OCI-LY1 (cell line): ENCODE measurements at regions not wholly inside any gene's neighbourhood (a gene's known extent, or its start where the extent isn't known, plus 50 kb on each side); places are given as distances from the start of the nearest gene placed in this dataset.

Source experiments
- H2AFZ ChIP-seq: fragments of 200-600 bp; sonication (generic), shearing (Covaris generic); 2 replicates; pipeline ENCODE4 v1.6.0; 2014; ENCODE audit warnings: antibody characterized with exemption, mild to moderate bottlenecking, low read length
- H3F3A ChIP-seq: fragments of 200-600 bp; sonication (generic), shearing (Covaris generic); 2 replicates; pipeline ENCODE4 v1.6.0; 2014; ENCODE audit warnings: mild to moderate bottlenecking, antibody characterized with exemption, low read length, moderate library complexity; ENCODE audit not compliant: insufficient read depth
- H3K27ac ChIP-seq: fragments of 200-600 bp; sonication (generic); 2 replicates; pipeline ENCODE4 v1.5.1; 2014; ENCODE audit warnings: low read length, mixed run types, mild to moderate bottlenecking, low read depth; ENCODE audit not compliant: poor library complexity, severe bottlenecking
- H3K27me3 ChIP-seq: fragments of 200-600 bp; sonication (generic); 2 replicates; pipeline ENCODE4 v1.6.0; 2014; ENCODE audit warnings: antibody characterized with exemption, mild to moderate bottlenecking, low read length, moderate library complexity; ENCODE audit not compliant: insufficient read depth
- H3K36me3 ChIP-seq: fragments of 200-600 bp; sonication (generic); 2 replicates; pipeline ENCODE4 v1.6.1; 2014; ENCODE audit warnings: mild to moderate bottlenecking, antibody characterized with exemption, low read length, moderate library complexity, mixed read lengths; ENCODE audit not compliant: insufficient read depth
- H3K4me1 ChIP-seq: fragments of 200-600 bp; sonication (generic); 2 replicates; pipeline ENCODE4 v1.5.1; 2014; ENCODE audit warnings: mild to moderate bottlenecking, low read length, moderate library complexity; ENCODE audit not compliant: insufficient read depth, severe bottlenecking
- H3K4me2 ChIP-seq: fragments of 200-600 bp; sonication (generic), shearing (Covaris generic); 2 replicates; pipeline ENCODE4 v1.6.1; 2014; ENCODE audit warnings: low read length
- H3K4me3 ChIP-seq: fragments of 200-600 bp; sonication (generic); 2 replicates; pipeline ENCODE4 v1.5.1; 2014; ENCODE audit warnings: low read length, low read depth, mild to moderate bottlenecking, mixed read lengths; ENCODE audit not compliant: poor library complexity, severe bottlenecking
- H3K79me2 ChIP-seq: fragments of 200-600 bp; shearing (Covaris generic); 2 replicates; pipeline ENCODE4 v1.6.1; 2016; ENCODE audit warnings: mixed run types, low read length, mixed read lengths; ENCODE audit not compliant: insufficient read depth
- H3K9ac ChIP-seq: fragments of 200-600 bp; sonication (generic), shearing (Covaris generic); 2 replicates; pipeline ENCODE4 v1.6.1; 2014; ENCODE audit warnings: mild to moderate bottlenecking, low read length, mixed read lengths
- H3K9me2 ChIP-seq: fragments of 200-600 bp; sonication (generic), shearing (Covaris generic); 2 replicates; pipeline ENCODE4 v1.6.1; 2014; ENCODE audit warnings: low read depth, mild to moderate bottlenecking, low read length, mixed read lengths
- H3K9me3 ChIP-seq: fragments of 200-600 bp; shearing (Covaris generic); 2 replicates; pipeline ENCODE4 v1.6.1; 2014; ENCODE audit warnings: low read length, mixed read lengths
- H4K20me1 ChIP-seq: fragments of 200-600 bp; sonication (generic), shearing (Covaris generic); 2 replicates; pipeline ENCODE4 v1.6.0; 2016; ENCODE audit warnings: mild to moderate bottlenecking, low read length; ENCODE audit not compliant: insufficient read depth
- EZH2 ChIP-seq: fragments of 200-600 bp; sonication (generic), shearing (Covaris generic); IDR thresholded peaks from 2 replicates; pipeline ENCODE4 v1.8.0; 2017; ENCODE audit warnings: borderline replicate concordance, mixed run types, mild to moderate bottlenecking, antibody characterized with exemption, low read length, moderate library complexity, mixed read lengths
- TF ChIP-seq, protein P1 (sequence below): fragments of 200-600 bp; sonication (generic), shearing (Covaris generic); IDR thresholded peaks from 2 replicates; pipeline ENCODE4 v1.5.1; 2017; ENCODE audit warnings: mild to moderate bottlenecking, antibody characterized with exemption, low read length, moderate library complexity, mixed read lengths

DNA sequence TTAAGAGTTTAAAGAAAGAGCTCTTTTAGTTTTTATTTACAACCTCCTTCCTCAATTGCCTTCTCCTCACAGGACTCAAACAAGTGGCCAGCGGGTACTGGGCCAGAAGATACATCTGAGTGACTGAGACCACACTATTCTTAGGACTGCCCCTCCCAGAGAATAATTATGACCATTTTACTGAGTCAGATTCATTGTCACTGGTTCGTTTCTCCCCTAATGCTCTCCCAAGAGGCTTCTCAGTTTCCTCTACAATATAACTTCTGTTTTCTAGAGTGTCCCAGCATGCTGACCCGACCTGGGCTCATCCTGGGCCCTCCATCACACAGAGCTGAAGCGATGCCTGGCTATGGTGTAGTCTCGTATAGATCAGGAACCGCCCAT, 279.9 kb downstream of the CD83 start:
- H2AFZ ChIP-seq: no peak overlapping the region
- no peaks in the 10 kb centered on the region for H3K79me2 ChIP-seq
- H3K27ac ChIP-seq: no peak overlapping the region
- no peak overlapping the region for H3K9ac ChIP-seq
- H3K27me3 ChIP-seq: no peaks in the 10 kb centered on the region
- no peaks in the 10 kb centered on the region for H3F3A ChIP-seq
- no peaks in the 10 kb centered on the region for H3K36me3 ChIP-seq
- H4K20me1 ChIP-seq: no peaks in the 10 kb centered on the region
- no peaks in the 10 kb centered on the region for H3K9me3 ChIP-seq
- H3K4me1 ChIP-seq: no peaks in the 10 kb centered on the region
- TF ChIP-seq, protein P1, sequence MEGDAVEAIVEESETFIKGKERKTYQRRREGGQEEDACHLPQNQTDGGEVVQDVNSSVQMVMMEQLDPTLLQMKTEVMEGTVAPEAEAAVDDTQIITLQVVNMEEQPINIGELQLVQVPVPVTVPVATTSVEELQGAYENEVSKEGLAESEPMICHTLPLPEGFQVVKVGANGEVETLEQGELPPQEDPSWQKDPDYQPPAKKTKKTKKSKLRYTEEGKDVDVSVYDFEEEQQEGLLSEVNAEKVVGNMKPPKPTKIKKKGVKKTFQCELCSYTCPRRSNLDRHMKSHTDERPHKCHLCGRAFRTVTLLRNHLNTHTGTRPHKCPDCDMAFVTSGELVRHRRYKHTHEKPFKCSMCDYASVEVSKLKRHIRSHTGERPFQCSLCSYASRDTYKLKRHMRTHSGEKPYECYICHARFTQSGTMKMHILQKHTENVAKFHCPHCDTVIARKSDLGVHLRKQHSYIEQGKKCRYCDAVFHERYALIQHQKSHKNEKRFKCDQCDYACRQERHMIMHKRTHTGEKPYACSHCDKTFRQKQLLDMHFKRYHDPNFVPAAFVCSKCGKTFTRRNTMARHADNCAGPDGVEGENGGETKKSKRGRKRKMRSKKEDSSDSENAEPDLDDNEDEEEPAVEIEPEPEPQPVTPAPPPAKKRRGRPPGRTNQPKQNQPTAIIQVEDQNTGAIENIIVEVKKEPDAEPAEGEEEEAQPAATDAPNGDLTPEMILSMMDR: no peak
- TF ChIP-seq EZH2: no peak
- H3K9me2 ChIP-seq: no peaks in the 10 kb centered on the region
- no peak overlapping the region for H3K4me2 ChIP-seq
- no peak overlapping the region for H3K4me3 ChIP-seq

DNA sequence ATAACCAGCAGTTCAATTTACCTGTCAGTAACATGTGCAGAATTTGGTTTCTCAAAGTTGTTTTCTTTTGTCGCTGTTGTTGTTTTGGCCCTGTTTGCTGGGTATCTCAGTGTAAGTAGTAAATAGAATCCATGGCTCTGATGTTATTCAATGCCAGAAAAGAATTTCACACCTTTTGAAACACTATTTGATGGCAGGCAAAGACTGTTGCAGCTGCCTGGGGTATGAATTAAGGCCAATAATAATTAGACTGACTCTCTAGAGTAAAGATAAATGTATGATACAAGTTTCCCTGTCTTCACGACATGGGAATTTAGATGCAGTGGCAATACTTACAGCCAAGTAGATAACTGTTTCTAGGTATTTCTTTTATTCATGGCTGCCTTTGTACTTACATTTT, 281.4 kb downstream of the CD83 start:
- H3K4me2 ChIP-seq: no peak overlapping the region
- no peak overlapping the region for H2AFZ ChIP-seq
- no peak overlapping the region for H3K9ac ChIP-seq
- no peaks in the 10 kb centered on the region for H3F3A ChIP-seq
- H3K4me1 ChIP-seq: no peaks in the 10 kb centered on the region
- H3K36me3 ChIP-seq: no peaks in the 10 kb centered on the region
- H3K79me2 ChIP-seq: no peaks in the 10 kb centered on the region
- no peak overlapping the region for H3K4me3 ChIP-seq
- no peak for TF ChIP-seq EZH2
- TF ChIP-seq, protein P1: no peak
- no peaks in the 10 kb centered on the region for H3K9me3 ChIP-seq
- H3K27ac ChIP-seq: no peak overlapping the region
- no peaks in the 10 kb centered on the region for H4K20me1 ChIP-seq
- H3K9me2 ChIP-seq: no peaks in the 10 kb centered on the region
- H3K27me3 ChIP-seq: no peaks in the 10 kb centered on the region

DNA sequence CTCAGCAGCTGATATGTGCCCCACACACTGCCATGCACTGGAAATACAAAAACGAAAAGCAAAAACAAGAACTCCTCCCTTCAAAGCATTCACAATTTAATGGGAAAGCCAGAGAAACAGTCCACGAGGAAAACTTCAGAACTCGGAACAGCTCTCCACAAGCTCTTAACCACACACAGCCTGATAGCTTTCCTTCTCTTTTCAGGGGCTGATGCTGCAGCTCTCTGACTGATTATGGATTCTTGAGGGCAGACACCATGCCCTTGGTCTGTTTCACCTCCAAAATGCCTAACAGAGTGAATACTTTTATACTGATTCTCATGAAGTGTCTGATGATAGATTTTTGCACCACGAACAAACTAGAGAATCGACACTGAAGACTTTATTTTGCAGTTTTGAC, 282.1 kb downstream of the CD83 start:
- TF ChIP-seq, protein P1: no peak
- no peak for TF ChIP-seq EZH2
- H3K79me2 ChIP-seq: no peaks in the 10 kb centered on the region
- H3K27ac ChIP-seq: no peak overlapping the region
- no peak overlapping the region for H3K4me2 ChIP-seq
- H3K27me3 ChIP-seq: no peaks in the 10 kb centered on the region
- no peaks in the 10 kb centered on the region for H3K4me1 ChIP-seq
- H2AFZ ChIP-seq: no peak overlapping the region
- H3K36me3 ChIP-seq: no peaks in the 10 kb centered on the region
- H3K9me3 ChIP-seq: no peaks in the 10 kb centered on the region
- H3F3A ChIP-seq: no peaks in the 10 kb centered on the region
- H3K4me3 ChIP-seq: no peak overlapping the region
- no peaks in the 10 kb centered on the region for H4K20me1 ChIP-seq
- H3K9ac ChIP-seq: no peak overlapping the region
- H3K9me2 ChIP-seq: no peaks in the 10 kb centered on the region
